ENCODE measurements at regions not wholly inside any gene's neighbourhood (a gene's known extent, or its start where the extent isn't known, plus 50 kb on each side); places are given as distances from the start of the nearest gene placed in this dataset.

DNA sequence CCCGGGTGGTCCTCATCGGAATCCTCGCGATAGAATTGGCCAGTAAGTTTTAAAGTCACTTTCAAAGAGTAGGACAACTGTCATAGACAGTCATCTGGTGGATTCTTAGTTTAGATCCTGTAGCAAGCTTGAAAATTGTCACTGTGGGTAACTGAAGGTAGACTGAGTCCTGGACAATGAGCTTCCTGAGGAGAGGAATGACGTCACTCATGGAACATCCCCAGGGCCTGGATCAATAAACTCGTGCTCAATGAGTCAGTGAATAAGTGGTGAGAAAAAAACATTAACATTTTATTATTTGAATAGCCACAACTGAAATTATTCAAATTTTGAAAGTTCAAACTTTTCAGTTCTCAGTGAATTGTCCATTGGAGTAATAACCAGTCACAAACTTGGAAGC is 101.4 kb upstream of the CXCR4 start:
- H3K4me2 ChIP-seq (ENCODE audit: low read length): no peak overlapping the region
- H3K36me3 ChIP-seq (ENCODE audit: control insufficient read depth, insufficient read depth, low read length): no peaks in the 10 kb centered on the region
- H3K27ac ChIP-seq: no peak overlapping the region
- H3K79me2 ChIP-seq: no peaks in the 10 kb centered on the region
- no peak overlapping the region for H2AFZ ChIP-seq
- no peak overlapping the region for H3K9ac ChIP-seq
- no peaks in the 10 kb centered on the region for H3K9me3 ChIP-seq (ENCODE audit: control insufficient read depth, low read length)
- no peaks in the 10 kb centered on the region for H3K4me1 ChIP-seq
- no peaks in the 10 kb centered on the region for H3K27me3 ChIP-seq (ENCODE audit: control insufficient read depth, insufficient read depth, low read length)
- no peak overlapping the region for H3K4me3 ChIP-seq (ENCODE audit: low read depth, low read length)
- TF ChIP-seq, protein P1, sequence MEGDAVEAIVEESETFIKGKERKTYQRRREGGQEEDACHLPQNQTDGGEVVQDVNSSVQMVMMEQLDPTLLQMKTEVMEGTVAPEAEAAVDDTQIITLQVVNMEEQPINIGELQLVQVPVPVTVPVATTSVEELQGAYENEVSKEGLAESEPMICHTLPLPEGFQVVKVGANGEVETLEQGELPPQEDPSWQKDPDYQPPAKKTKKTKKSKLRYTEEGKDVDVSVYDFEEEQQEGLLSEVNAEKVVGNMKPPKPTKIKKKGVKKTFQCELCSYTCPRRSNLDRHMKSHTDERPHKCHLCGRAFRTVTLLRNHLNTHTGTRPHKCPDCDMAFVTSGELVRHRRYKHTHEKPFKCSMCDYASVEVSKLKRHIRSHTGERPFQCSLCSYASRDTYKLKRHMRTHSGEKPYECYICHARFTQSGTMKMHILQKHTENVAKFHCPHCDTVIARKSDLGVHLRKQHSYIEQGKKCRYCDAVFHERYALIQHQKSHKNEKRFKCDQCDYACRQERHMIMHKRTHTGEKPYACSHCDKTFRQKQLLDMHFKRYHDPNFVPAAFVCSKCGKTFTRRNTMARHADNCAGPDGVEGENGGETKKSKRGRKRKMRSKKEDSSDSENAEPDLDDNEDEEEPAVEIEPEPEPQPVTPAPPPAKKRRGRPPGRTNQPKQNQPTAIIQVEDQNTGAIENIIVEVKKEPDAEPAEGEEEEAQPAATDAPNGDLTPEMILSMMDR (IDR thresholded peaks at IDR 0.05): no peak

DNA sequence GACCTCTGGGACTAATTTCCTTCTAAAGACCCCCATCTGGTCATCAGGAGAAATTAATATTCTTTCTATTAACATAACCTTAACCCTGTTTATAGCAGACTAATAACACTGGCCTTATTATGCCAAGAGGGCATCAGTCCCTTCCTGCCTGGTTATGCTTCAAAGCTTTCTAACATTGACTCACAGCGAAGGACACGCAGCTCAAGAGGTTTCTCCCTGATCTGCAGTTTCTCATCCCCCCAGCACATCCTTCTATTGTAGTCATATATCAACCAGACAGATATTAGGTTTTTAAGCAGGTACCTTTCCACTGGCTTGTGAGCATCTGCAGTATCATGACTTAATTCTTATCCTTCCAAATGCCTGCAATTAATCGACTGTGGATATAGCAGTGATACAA is 100.0 kb upstream of the CXCR4 start:
- no peak overlapping the region for H3K4me2 ChIP-seq (ENCODE audit: low read length)
- H3K79me2 ChIP-seq: no peaks in the 10 kb centered on the region
- no peaks in the 10 kb centered on the region for H3K9me3 ChIP-seq (ENCODE audit: control insufficient read depth, low read length)
- no peaks in the 10 kb centered on the region for H3K27me3 ChIP-seq (ENCODE audit: control insufficient read depth, insufficient read depth, low read length)
- no peaks in the 10 kb centered on the region for H3K4me1 ChIP-seq
- no peak overlapping the region for H3K4me3 ChIP-seq (ENCODE audit: low read depth, low read length)
- no peaks in the 10 kb centered on the region for H3K36me3 ChIP-seq (ENCODE audit: control insufficient read depth, insufficient read depth, low read length)
- H3K27ac ChIP-seq: no peak overlapping the region
- TF ChIP-seq, protein P1 (IDR thresholded peaks at IDR 0.05): no peak
- no peak overlapping the region for H2AFZ ChIP-seq
- H3K9ac ChIP-seq: no peak overlapping the region

DNA sequence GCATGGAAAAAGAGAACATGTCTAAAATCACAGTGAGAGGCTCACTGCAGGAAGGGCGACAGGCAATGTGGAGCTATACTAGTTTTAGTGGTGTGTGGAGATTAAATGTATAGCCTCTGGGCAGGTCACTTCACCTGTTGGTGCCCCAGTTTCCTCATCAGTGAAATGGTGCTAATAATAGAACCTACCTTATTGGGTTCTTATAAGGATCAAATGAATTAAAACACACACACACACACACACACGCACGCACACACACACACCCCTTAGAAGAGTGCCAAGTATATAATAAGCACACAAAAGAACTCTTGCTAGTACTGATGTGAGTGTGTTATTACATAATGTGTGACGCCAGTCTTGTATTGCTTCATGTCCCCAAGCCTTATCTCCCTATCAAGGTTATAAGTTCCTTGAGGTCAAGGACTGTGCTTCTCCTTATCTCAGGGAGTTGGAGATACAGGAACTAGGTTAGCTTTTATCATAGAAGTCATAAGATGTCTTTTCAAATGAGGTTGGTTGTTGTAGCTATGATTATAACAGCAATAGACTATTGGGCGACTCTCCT is 98.0 kb upstream of the CXCR4 start:
- Histone ChIP-seq H3K4me3 (ENCODE audit: low read depth, low read length) (no peak overlapping the region), H3K4me1 (no peaks in the 10 kb centered on the region), H3K4me2 (ENCODE audit: low read length) (no peak overlapping the region), H3K9me3 (ENCODE audit: control insufficient read depth, low read length) (no peaks in the 10 kb centered on the region), H2AFZ (no peak overlapping the region), H3K27ac (no peak overlapping the region), H3K79me2 (no peaks in the 10 kb centered on the region), H3K27me3 (ENCODE audit: control insufficient read depth, insufficient read depth, low read length) (no peaks in the 10 kb centered on the region), H3K9ac (no peak overlapping the region), H3K36me3 (ENCODE audit: control insufficient read depth, insufficient read depth, low read length) (no peaks in the 10 kb centered on the region)
- TF ChIP-seq, protein P1 (IDR thresholded peaks at IDR 0.05): no peak

DNA sequence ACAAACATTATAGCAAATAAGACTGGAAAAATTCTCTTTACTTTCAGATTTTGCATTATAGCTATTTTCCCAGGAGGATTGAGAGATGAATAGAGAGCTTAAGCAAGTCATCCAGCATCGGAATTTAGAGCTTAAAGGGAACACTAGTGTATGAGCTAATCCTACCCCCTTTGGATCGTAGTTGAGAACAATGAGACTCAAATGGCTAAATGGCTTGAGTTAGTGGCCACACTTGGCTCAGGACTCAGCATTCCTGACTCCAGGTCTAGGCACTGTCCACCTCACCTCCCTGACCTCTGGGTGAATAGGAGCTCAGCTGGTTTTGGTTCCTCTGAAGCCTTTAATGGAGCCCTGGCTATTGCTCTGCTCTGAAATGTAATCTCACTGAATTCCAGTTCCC is 97.5 kb upstream of the CXCR4 start:
- no peaks in the 10 kb centered on the region for H3K4me1 ChIP-seq
- no peaks in the 10 kb centered on the region for H3K9me3 ChIP-seq (ENCODE audit: control insufficient read depth, low read length)
- H3K36me3 ChIP-seq (ENCODE audit: control insufficient read depth, insufficient read depth, low read length): no peaks in the 10 kb centered on the region
- H3K4me3 ChIP-seq (ENCODE audit: low read depth, low read length): no peak overlapping the region
- H3K27ac ChIP-seq: no peak overlapping the region
- H3K4me2 ChIP-seq (ENCODE audit: low read length): no peak overlapping the region
- H2AFZ ChIP-seq: no peak overlapping the region
- no peaks in the 10 kb centered on the region for H3K79me2 ChIP-seq
- no peak overlapping the region for H3K9ac ChIP-seq
- TF ChIP-seq, protein P1 (IDR thresholded peaks at IDR 0.05): no peak
- H3K27me3 ChIP-seq (ENCODE audit: control insufficient read depth, insufficient read depth, low read length): no peaks in the 10 kb centered on the region

Data from parathyroid adenoma (tissue), 2 donors.